UCSD-AML1 (cell line): ENCODE measurements at regions not wholly inside any gene's neighbourhood (a gene's known extent, or its start where the extent isn't known, plus 50 kb on each side); places are given as distances from the start of the nearest gene placed in this dataset.
"Not testable (repeated sequence)": the region's sequence is repeated elsewhere in the genome, so short reads cannot be mapped to it uniquely, and the experiment has no call there.

Source experiments
- DNase-seq: peaks from one replicate; lab custom pipeline; 2025; ENCODE audit not compliant: unreplicated experiment; lab: John Stamatoyannopoulos, UW

- no peak for DNase-seq
Observed at GRCh38 chr10:65065278-65065677, 1544.1 kb downstream of the REEP3 start.

GRCh38 chr10:65083222-65083621 lies 1562.0 kb downstream of the REEP3 start:
- DNase-seq: no peak

DNA sequence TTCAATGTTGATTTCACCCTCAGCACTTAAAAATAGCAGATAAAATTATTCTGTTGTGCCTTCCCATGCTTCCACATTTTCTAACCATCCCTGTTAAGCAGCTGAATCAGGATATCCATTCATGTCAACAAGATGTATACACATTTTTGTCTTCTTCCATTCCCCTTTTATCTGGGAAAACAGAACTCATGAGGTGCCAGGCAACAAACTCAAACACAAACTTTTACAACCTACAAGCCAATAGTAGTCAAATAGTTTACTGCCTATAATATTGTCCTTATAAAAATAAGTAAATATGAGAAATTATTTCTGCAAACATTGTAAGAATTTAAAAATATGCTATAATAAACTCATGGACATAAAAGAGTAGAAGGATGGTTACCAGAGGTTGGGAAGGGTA lies 1569.8 kb downstream of the REEP3 start:
- DNase-seq: no peak

DNA sequence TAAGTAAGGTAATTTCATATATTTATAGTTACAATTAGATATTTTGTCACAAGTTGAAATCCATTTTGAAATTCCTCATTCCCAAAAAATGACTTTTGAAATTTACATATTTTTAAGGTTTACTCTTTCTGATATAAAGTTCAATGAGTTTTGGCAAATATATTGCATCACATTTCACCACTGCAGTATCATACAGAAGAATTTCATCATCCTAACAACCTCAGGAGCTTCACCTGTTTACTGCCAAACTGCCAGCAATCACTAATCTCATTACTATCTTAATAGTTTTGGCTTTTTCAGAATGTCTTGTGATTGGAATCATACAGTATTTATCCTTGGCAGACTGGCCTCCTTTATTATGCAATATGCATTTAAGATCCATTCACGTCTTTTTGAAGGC lies 1578.9 kb downstream of the REEP3 start:
- DNase-seq: no peak

GRCh38 chr10:65100881-65101280 lies 1579.7 kb downstream of the REEP3 start:
- DNase-seq: not testable (repeated sequence)

DNA sequence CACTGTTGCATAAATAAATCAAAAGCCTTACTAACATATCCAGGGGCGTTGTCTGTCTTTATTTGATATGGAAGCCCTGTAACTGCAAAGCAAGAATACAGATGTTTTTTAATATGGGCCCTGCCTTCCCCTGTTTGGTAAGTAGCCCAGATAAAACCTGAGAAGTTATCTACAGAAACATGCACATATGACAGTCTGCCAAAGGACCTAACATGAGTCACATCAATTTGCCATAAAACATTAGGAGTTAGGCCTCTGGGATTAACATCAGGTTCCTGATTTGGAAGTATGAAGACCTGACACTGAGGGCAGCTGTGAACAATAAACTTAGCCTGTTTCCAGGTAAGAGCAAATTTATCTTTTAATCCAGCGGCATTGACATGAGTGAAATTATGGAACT lies 1588.8 kb downstream of the REEP3 start:
- DNase-seq: no peak

GRCh38 chr10:65111059-65111458 lies 1589.9 kb downstream of the REEP3 start:
- not testable (repeated sequence) for DNase-seq

DNA sequence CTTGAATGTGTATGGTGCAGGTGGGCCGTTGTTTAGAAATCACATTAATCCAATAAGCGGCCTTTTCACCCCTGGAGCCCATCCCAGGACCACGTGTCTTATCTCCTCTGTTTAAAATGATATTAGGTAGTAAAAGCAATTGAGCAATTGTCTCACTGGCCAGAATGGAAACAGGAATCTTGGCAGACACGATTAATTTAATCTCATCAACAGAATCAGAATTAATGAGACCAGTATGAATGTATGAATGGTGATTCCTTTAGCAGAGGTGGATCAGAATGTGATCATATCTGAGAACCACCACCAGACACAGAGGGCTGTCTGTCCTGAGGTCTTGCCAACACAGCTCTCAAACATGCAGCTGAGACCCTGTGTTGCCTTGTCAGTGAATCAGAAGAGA lies 1591.4 kb downstream of the REEP3 start:
- no peak for DNase-seq

DNA sequence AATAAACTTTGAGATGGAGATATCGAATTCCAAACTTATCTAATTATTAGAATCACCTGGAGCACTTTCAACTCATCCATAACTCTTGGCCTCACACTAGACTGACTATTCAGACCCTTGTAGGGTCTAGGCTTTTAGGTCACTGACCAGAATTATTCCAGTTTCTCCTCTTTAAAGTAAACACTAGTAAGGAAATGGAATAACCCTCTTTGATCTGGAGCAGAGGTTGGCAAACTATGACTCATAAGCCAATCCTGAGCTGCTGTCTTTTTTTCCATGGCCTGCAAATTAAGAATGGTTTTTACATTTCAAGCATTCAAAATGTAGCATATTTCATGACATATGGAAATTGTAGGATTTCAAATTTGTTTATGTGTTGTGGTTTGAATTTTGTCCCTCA lies 1601.9 kb downstream of the REEP3 start:
- no peak for DNase-seq

DNA sequence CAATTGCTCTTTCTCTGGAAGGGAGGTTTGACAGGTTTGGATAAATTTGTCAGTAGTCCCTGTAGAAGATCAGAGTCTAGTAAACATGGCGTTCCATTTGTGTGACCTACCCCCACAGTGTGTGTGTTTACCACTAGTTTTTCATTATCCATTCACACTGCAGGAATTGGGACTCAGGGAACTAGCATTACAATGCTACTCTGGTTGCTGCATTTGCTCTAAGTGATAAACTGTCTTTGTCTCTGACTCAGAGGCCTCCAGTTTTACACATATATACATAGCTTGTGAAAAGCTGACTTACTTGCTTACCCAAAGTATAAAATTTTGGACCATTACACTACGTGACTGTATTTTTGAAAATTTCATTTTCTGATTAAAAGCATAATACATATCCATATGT lies 1604.0 kb downstream of the REEP3 start:
- DNase-seq: no peak

GRCh38 chr10:65126288-65126687 lies 1605.1 kb downstream of the REEP3 start:
- no peak for DNase-seq

- no peak for DNase-seq
Observed at GRCh38 chr10:65128277-65128676, 1607.1 kb downstream of the REEP3 start.

GRCh38 chr10:65130162-65130758 lies 1609.1 kb downstream of the REEP3 start:
- no peak for DNase-seq

- DNase-seq: no peak
Observed at GRCh38 chr10:65133652-65134051, 1612.5 kb downstream of the REEP3 start.

- no peak for DNase-seq
Observed at GRCh38 chr10:65135508-65135907, 1614.3 kb downstream of the REEP3 start.

DNA sequence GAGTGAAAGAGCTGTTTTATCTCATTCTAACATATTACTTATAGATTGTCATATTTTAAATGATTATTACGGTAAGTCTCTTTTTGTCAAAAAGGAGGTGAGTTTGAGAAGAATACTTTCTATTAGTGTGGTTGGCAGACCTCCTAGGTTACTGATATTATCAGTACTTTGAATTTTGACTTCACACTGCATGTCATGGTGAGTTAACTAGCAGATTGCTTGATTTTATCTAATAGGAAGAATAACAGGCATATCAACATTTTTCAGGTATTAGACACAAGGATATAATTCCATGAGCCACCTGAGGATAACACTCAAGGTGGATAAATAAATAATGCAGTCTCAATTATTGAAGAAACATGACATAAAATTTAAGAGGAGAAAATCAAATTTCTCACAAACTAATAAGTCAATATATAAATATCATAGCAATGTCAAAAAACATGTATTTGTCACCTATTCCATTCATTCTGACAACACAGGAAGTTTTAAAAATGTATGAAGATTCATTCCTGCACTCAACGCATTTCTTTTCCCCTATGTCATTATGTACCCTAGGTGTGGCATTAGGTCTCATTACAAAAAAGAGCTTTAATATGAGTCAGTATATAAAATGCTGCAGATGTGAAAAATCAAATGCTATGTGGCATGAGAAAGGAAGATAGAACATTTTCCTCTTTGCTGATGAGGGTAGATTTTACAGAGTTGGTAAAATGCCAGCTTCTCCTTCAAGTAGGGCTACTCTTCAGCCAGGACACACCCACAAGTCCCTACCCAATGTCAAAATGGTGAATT lies 1621.6 kb downstream of the REEP3 start:
- DNase-seq: no peak

DNA sequence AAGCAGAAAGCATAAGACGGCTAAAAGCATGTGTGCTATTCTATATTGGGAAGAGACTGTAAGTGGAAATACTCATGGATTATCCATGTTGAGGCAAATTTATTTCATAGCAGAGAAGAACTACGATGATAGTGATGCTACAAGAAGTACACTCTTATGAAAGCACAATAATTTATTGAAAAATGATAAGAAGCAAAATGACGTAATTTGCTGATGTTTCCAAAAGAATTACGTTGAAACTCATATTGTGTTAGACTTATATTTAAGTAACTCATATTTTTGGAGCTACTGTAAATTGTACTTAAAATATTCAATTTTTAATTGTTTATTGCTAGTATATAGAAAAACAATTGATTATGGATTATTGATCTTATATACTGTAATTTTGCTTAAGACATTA lies 1622.5 kb downstream of the REEP3 start:
- DNase-seq: no peak

DNA sequence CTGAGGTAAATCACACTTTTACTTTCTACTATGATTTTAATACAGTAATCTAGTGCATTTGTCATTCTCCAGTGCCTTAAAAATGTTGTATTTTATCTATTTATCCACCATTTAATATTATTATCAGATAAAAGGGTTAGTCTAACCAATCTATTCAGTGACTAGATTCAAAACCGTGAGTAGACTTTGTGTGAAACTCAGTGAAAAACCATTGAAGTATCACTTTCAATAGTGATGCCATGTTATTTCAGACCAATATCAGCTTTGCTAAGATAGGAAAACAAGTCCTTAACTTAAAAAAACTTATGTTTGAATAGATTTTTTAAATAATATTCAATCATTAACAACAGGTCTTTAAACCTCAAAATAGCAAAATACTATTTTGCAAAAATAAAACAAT lies 1628.7 kb downstream of the REEP3 start:
- DNase-seq: no peak

GRCh38 chr10:65166272-65166671 lies 1645.1 kb downstream of the REEP3 start:
- DNase-seq: peak; percentile 4

DNA sequence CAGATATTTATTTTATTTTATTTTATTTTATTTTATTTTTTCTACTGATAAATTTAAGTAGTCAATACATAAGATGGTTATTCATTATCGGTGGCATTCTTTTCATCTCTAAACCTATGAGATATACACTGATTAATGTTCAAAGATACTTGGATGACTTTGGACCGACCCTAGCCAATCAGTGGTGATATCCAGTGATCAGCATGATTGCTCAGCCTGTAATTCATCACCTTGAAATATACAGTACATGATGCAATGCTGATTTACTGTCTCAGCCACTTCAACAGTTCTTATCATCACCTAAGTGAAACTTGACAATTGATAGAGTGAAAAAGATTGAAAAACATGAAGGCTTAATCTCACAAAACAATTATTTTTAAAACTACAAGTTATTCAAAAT lies 1651.0 kb downstream of the REEP3 start:
- DNase-seq: no peak

GRCh38 chr10:65176994-65177393 lies 1655.8 kb downstream of the REEP3 start:
- DNase-seq: no peak

DNA sequence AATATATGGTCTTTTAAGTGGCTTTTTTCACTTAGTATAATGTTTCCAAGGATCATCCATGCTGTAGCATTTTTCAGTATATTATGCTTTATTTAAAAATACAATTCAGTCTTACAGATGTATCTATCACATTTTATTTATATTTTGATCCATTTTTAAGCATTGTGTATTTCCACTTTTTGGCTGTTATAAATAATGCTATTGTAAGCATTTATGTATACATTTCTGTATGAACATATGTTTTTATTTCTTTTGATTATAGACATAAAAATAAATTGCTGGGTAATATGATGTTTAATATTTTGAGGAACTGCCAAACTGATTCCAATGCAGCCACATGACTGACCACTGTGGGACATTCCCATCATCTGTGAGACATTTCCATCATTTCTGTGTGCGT lies 1662.0 kb downstream of the REEP3 start:
- no peak for DNase-seq

GRCh38 chr10:65186668-65187067 lies 1665.5 kb downstream of the REEP3 start:
- not testable (repeated sequence) for DNase-seq
